Keratinocyte (primary cell): ENCODE measurements at regions not wholly inside any gene's neighbourhood (a gene's known extent, or its start where the extent isn't known, plus 50 kb on each side); places are given as distances from the start of the nearest gene placed in this dataset.

Experiments used
- DNase-seq: peaks from one replicate; pipeline ENCODE4 v3.0.0-alpha.2; 2011; ENCODE audit warnings: low read depth, missing footprints, low spot score
- FAIRE-seq: peaks from 2 replicates; lab custom pipeline; 2011; peaks lifted over from hg19 to GRCh38; lab: Jason Lieb, UNC
- H2AFZ ChIP-seq: 2 replicates; pipeline ENCODE4 v1.6.0; 2012; ENCODE audit warnings: low read length, control low read depth, inconsistent platforms; ENCODE audit not compliant: control insufficient read depth
- H3K27ac ChIP-seq: 2 replicates; pipeline ENCODE4 v1.5.1; 2011; ENCODE audit warnings: low read length; ENCODE audit not compliant: control insufficient read depth, insufficient read depth
- H3K27me3 ChIP-seq: 3 replicates; pipeline ENCODE4 v1.6.0; 2011; ENCODE audit warnings: low read length; ENCODE audit not compliant: control insufficient read depth, insufficient read depth; ENCODE audit errors: extremely low read depth
- H3K36me3 ChIP-seq, 2 experiments: 2 replicates in 1 of 2; 3 replicates in 1 of 2; pipeline ENCODE4 v1.5.1; 2011; ENCODE audit warnings: low read length in 2 of 2, mild to moderate bottlenecking in 1 of 2; ENCODE audit not compliant: control insufficient read depth in 2 of 2, insufficient read depth in 2 of 2; ENCODE audit errors: extremely low read depth in 1 of 2
- H3K4me1 ChIP-seq: 3 replicates; pipeline ENCODE4 v1.5.1; 2011; ENCODE audit warnings: low read length; ENCODE audit not compliant: control insufficient read depth, insufficient read depth; ENCODE audit errors: extremely low read depth
- H3K4me2 ChIP-seq: 3 replicates; pipeline ENCODE4 v1.6.0; 2011; ENCODE audit warnings: low read depth, low read length; ENCODE audit not compliant: control insufficient read depth, insufficient read depth; ENCODE audit errors: extremely low read depth
- H3K4me3 ChIP-seq, 3 experiments: fragments of 200-600 bp in 1 of 3; sonication (generic) in 1 of 3; 2 replicates in 2 of 3; 3 replicates in 1 of 3; pipeline ENCODE4 v1.5.1; 2011 to 2016; ENCODE audit warnings: low read length in 3 of 3, mild to moderate bottlenecking in 3 of 3, control low read depth in 2 of 3, inconsistent platforms in 1 of 3, low read depth in 1 of 3, mixed read lengths in 1 of 3, mixed run types in 1 of 3, moderate library complexity in 1 of 3; ENCODE audit not compliant: control insufficient read depth in 2 of 3, insufficient read depth in 2 of 3; ENCODE audit errors: extremely low read depth in 1 of 3
- H3K79me2 ChIP-seq: 2 replicates; pipeline ENCODE4 v1.6.0; 2012; ENCODE audit warnings: low read length; ENCODE audit not compliant: control insufficient read depth, insufficient read depth
- H3K9ac ChIP-seq: 3 replicates; pipeline ENCODE4 v1.6.0; 2011; ENCODE audit warnings: low read length; ENCODE audit not compliant: control insufficient read depth, insufficient read depth; ENCODE audit errors: extremely low read depth
- H3K9me1 ChIP-seq: 3 replicates; pipeline ENCODE4 v1.6.0; 2011; ENCODE audit warnings: low read length; ENCODE audit not compliant: control insufficient read depth, insufficient read depth; ENCODE audit errors: extremely low read depth
- H3K9me3 ChIP-seq: 2 replicates; pipeline ENCODE4 v1.5.1; 2012; ENCODE audit warnings: low read depth, low read length; ENCODE audit not compliant: control insufficient read depth
- H4K20me1 ChIP-seq: 3 replicates; pipeline ENCODE4 v1.6.0; 2011; ENCODE audit warnings: low read length; ENCODE audit not compliant: control insufficient read depth, insufficient read depth; ENCODE audit errors: extremely low read depth
- EZH2 ChIP-seq: IDR thresholded peaks from one replicate; pipeline ENCODE4 v1.6.1; 2012; ENCODE audit warnings: inconsistent platforms, mild to moderate bottlenecking, low read length, moderate library complexity
- dilution Hi-C: fragments of 300-500 bp; cut with MboI; formaldehyde crosslinking; loops from one replicate; pipeline ENCODE4 v1.7.0; 2020; ENCODE audit warnings: low sequenced_read_pairs; ENCODE audit not compliant: extremely low pct_ligation_motif_present
- TF ChIP-seq, protein P1 (sequence below), 3 experiments: IDR thresholded peaks in 1 of 3; conservative IDR thresholded peaks in 1 of 3; optimal IDR thresholded peaks in 1 of 3; 2 replicates in 2 of 3; 3 replicates in 1 of 3; pipeline versions ENCODE3 to v1.5.1; 2011; ENCODE audit warnings: low read length in 3 of 3, mild to moderate bottlenecking in 3 of 3, moderate library complexity in 2 of 3, control low read depth in 1 of 3, inconsistent platforms in 1 of 3; ENCODE audit not compliant: insufficient read depth in 2 of 3; ENCODE audit errors: extremely low read depth in 1 of 3

DNA sequence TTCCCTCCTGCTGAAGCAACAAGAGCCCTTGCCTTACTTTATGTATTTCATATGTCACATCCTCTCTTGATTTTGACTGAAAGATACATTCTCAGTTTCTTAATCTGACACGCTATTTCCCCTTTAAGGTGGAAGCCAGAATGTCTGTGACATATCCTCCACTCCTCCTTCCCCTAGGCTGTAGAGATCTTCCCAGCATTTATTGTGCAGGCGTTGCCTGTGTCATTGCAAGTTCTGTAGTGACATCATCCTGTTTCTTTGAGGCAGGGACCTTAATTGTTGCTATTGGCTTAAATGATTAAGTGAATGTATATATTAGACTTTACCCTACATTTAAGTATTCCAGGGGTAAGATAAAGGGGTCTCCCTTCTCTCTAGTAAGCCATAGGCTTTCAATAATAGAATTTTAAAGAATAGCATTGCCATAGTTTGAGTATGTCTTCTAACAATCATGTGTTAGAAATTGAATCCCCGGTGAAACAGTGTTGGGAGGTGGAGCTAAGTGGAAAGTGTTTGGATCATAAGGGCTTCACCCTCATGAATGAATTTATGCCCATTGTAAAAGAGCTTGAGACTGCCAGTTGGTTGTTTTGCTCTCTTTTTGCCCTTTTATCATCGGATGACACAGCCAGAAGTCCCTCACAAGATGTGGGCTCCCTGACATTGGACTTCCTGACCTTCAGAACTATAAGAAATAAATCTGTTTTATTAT lies 189.5 kb upstream of the CDC14C start:
- H3K9ac ChIP-seq: no peak overlapping the region
- dilution Hi-C loops: no loop called here
- H3K4me3 ChIP-seq: no peak overlapping the region
- H3K79me2 ChIP-seq: no peaks in the 10 kb centered on the region
- no peak for TF ChIP-seq EZH2
- H4K20me1 ChIP-seq: no peaks in the 10 kb centered on the region
- no peaks in the 10 kb centered on the region for H3K4me1 ChIP-seq
- DNase-seq (no peak), FAIRE-seq (no peak)
- no peaks in the 10 kb centered on the region for H3K9me3 ChIP-seq
- H2AFZ ChIP-seq: no peak overlapping the region
- H3K36me3 ChIP-seq: no peaks in the 10 kb centered on the region
- H3K9me1 ChIP-seq: no peaks in the 10 kb centered on the region
- no peaks in the 10 kb centered on the region for H3K27me3 ChIP-seq
- H3K27ac ChIP-seq: no peak overlapping the region
- H3K4me2 ChIP-seq: no peak overlapping the region

DNA sequence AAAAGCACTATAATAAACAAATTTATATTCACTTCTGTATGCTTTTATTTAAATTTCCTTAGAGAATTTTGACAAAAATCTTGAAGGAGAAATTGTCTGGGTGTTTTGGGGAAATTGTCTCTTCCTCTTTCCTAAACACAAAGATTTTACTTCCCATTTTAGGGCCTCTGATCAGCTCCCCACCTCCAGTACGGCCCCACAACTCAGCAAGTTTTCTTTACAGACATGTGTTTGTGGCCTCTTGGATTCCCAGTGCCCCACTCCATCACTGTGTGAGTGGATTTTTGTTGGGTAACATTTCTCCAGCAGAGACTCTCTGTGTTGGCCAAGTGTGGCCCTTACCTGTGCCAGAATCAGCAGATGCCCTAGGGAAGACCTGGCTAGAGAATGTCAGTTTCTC lies 182.8 kb upstream of the CDC14C start:
- Histone ChIP-seq H3K4me2 (no peak overlapping the region), H4K20me1 (no peaks in the 10 kb centered on the region), H3K4me1 (no peaks in the 10 kb centered on the region), H3K4me3 (no peak overlapping the region), H3K36me3 (no peaks in the 10 kb centered on the region), H3K79me2 (no peaks in the 10 kb centered on the region), H3K9me1 (no peaks in the 10 kb centered on the region), H3K27ac (no peak overlapping the region), H3K9me3 (no peaks in the 10 kb centered on the region), H2AFZ (no peak overlapping the region), H3K9ac (no peak overlapping the region), H3K27me3 (no peaks in the 10 kb centered on the region)
- FAIRE-seq: no peak
- no peak for TF ChIP-seq EZH2
- TF ChIP-seq, protein P1, sequence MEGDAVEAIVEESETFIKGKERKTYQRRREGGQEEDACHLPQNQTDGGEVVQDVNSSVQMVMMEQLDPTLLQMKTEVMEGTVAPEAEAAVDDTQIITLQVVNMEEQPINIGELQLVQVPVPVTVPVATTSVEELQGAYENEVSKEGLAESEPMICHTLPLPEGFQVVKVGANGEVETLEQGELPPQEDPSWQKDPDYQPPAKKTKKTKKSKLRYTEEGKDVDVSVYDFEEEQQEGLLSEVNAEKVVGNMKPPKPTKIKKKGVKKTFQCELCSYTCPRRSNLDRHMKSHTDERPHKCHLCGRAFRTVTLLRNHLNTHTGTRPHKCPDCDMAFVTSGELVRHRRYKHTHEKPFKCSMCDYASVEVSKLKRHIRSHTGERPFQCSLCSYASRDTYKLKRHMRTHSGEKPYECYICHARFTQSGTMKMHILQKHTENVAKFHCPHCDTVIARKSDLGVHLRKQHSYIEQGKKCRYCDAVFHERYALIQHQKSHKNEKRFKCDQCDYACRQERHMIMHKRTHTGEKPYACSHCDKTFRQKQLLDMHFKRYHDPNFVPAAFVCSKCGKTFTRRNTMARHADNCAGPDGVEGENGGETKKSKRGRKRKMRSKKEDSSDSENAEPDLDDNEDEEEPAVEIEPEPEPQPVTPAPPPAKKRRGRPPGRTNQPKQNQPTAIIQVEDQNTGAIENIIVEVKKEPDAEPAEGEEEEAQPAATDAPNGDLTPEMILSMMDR (optimal IDR thresholded peaks at IDR 0.05 in 1 of 3, IDR thresholded peaks at IDR 0.05 in 1 of 3, conservative IDR thresholded peaks at IDR 0.05 in 1 of 3; ENCODE audit: extremely low read depth in 1 of 3, insufficient read depth in 2 of 3, low read length in 3 of 3): no peak
- DNase-seq: no peak
- dilution Hi-C loops: no loop called here
